ENCODE measurements at regions not wholly inside any gene's neighbourhood (a gene's known extent, or its start where the extent isn't known, plus 50 kb on each side); places are given as distances from the start of the nearest gene placed in this dataset.

DNA sequence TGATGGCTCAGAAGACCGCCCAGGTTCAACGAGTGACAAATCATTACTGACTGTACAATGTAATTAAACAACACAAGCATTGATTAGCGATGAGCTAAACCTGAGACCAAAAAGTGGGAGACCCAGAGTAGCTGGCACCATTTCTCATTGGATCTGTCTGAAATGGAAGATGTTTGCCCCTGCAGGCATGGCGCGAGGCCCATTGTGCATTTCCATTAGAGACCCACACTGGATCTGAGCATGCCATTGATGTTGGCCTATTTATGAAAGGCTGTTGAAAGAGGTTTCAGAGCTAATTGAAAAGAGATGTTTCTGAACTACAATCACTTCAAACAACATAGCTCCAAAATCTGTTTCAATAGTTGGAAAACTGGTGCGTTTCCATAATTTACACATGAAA lies 196.7 kb downstream of the TFAP2B start:
- TF ChIP-seq POU2F2 (IDR thresholded peaks at IDR 0.05; ENCODE audit: borderline replicate concordance, low read depth, low read length) = no peak
- TF ChIP-seq CTCF (IDR thresholded peaks at IDR 0.05 in 2 of 3, conservative IDR thresholded peaks at IDR 0.05 in 1 of 3; ENCODE audit: control insufficient read depth in 2 of 3, extremely low read depth in 1 of 3, insufficient read depth in 1 of 3, low read depth in 3 of 3, low read length in 3 of 3) = no peak
- no peak for TF ChIP-seq BHLHE40 (IDR thresholded peaks at IDR 0.05; ENCODE audit: borderline replicate concordance in 1 of 2, low read depth in 2 of 2, low read length in 1 of 2)
- TF ChIP-seq SUPT20H (IDR thresholded peaks at IDR 0.05; ENCODE audit: borderline replicate concordance, control insufficient read depth, low read depth, low read length) = no peak
- no peak for TF ChIP-seq EP300 (IDR thresholded peaks at IDR 0.05; ENCODE audit: borderline replicate concordance in 1 of 2, control insufficient read depth in 1 of 2, low read depth in 2 of 2, low read length in 2 of 2)
- no peak for TF ChIP-seq NR2C2 (IDR thresholded peaks at IDR 0.05; ENCODE audit: borderline replicate concordance, control insufficient read depth, insufficient read length, low read depth)
- TF ChIP-seq REST (IDR thresholded peaks at IDR 0.05; ENCODE audit: low read depth, low read length) = no peak

Data from GM12878 (cell line).